Osteoblast (primary cell): ENCODE measurements at regions not wholly inside any gene's neighbourhood (a gene's known extent, or its start where the extent isn't known, plus 50 kb on each side); places are given as distances from the start of the nearest gene placed in this dataset.

Source experiments
- DNase-seq: peaks from one replicate; pipeline ENCODE4 v3.0.0; 2011; ENCODE audit warnings: low spot score, mixed read lengths; ENCODE audit not compliant: insufficient read length; ENCODE audit errors: missing footprints
- H2AFZ ChIP-seq: 2 replicates; pipeline ENCODE4 v1.6.0; 2011; ENCODE audit warnings: mild to moderate bottlenecking, low read length
- H3K27ac ChIP-seq: 2 replicates; pipeline ENCODE4 v1.5.1; 2011; ENCODE audit warnings: mild to moderate bottlenecking, low read depth, low read length, moderate library complexity
- H3K27me3 ChIP-seq: 2 replicates; pipeline ENCODE4 v1.6.0; 2012; ENCODE audit warnings: mild to moderate bottlenecking, control low read depth, inconsistent platforms, low read length, moderate library complexity; ENCODE audit not compliant: insufficient read depth
- H3K36me3 ChIP-seq: 2 replicates; pipeline ENCODE4 v1.5.1; 2011; ENCODE audit warnings: mild to moderate bottlenecking, low read length, control low read depth, moderate library complexity; ENCODE audit not compliant: insufficient read depth
- H3K4me1 ChIP-seq: 2 replicates; pipeline ENCODE4 v1.5.1; 2011; ENCODE audit warnings: mild to moderate bottlenecking, low read length, control low read depth, moderate library complexity; ENCODE audit not compliant: insufficient read depth
- H3K4me2 ChIP-seq: 2 replicates; pipeline ENCODE4 v1.6.0; 2011; ENCODE audit warnings: mild to moderate bottlenecking, low read length; ENCODE audit not compliant: insufficient read depth
- H3K4me3 ChIP-seq: fragments of 200-600 bp; sonication (generic); 3 replicates; pipeline ENCODE4 v1.5.1; 2012; ENCODE audit warnings: mild to moderate bottlenecking, low read length, inconsistent platforms; ENCODE audit not compliant: insufficient read depth
- H3K79me2 ChIP-seq: 2 replicates; pipeline ENCODE4 v1.6.0; 2012; ENCODE audit warnings: mild to moderate bottlenecking, low read length, control low read depth, inconsistent platforms; ENCODE audit not compliant: insufficient read depth
- H3K9me3 ChIP-seq: 2 replicates; pipeline ENCODE4 v1.5.1; 2011; ENCODE audit warnings: low read depth, low read length, control low read depth
- H4K20me1 ChIP-seq: 2 replicates; pipeline ENCODE4 v1.6.0; 2012; ENCODE audit warnings: mild to moderate bottlenecking, low read length, control low read depth; ENCODE audit not compliant: insufficient read depth
- CTCF ChIP-seq: IDR thresholded peaks from 2 replicates; pipeline ENCODE4 v1.5.1; 2011; ENCODE audit warnings: mild to moderate bottlenecking, low read depth, low read length, moderate library complexity; ENCODE audit errors: extremely low read depth

GRCh38 chr9:88796947-88797346, 194.3 kb upstream of the S1PR3 start:
- H3K4me2 ChIP-seq: no peak overlapping the region
- no peak overlapping the region for H2AFZ ChIP-seq
- H3K9me3 ChIP-seq: no peaks in the 10 kb centered on the region
- no peak overlapping the region for H3K4me3 ChIP-seq
- no peaks in the 10 kb centered on the region for H4K20me1 ChIP-seq
- no peak for DNase-seq
- H3K79me2 ChIP-seq: no peaks in the 10 kb centered on the region
- H3K27me3 ChIP-seq: no peaks in the 10 kb centered on the region
- H3K36me3 ChIP-seq: no peaks in the 10 kb centered on the region
- TF ChIP-seq CTCF: no peak
- no peak overlapping the region for H3K27ac ChIP-seq
- peaks cover 1% of the 10 kb centered on the region for H3K4me1 ChIP-seq

GRCh38 chr9:88798476-88798875, 192.8 kb upstream of the S1PR3 start:
- no peaks in the 10 kb centered on the region for H4K20me1 ChIP-seq
- H3K9me3 ChIP-seq: no peaks in the 10 kb centered on the region
- no peak overlapping the region for H3K4me3 ChIP-seq
- H3K27ac ChIP-seq: no peak overlapping the region
- TF ChIP-seq CTCF: no peak
- H3K4me1 ChIP-seq: no peaks in the 10 kb centered on the region
- no peak overlapping the region for H3K4me2 ChIP-seq
- H2AFZ ChIP-seq: no peak overlapping the region
- DNase-seq: no peak
- no peaks in the 10 kb centered on the region for H3K36me3 ChIP-seq
- no peaks in the 10 kb centered on the region for H3K79me2 ChIP-seq
- H3K27me3 ChIP-seq: no peaks in the 10 kb centered on the region

GRCh38 chr9:88799541-88800328, 191.5 kb upstream of the S1PR3 start:
- Histone ChIP-seq H3K27ac (no peak overlapping the region), H2AFZ (no peak overlapping the region), H3K9me3 (no peaks in the 10 kb centered on the region), H3K36me3 (no peaks in the 10 kb centered on the region), H3K27me3 (no peaks in the 10 kb centered on the region), H4K20me1 (no peaks in the 10 kb centered on the region), H3K4me2 (no peak overlapping the region), H3K4me3 (no peak overlapping the region), H3K79me2 (no peaks in the 10 kb centered on the region), H3K4me1 (no peaks in the 10 kb centered on the region)
- DNase-seq: no peak
- TF ChIP-seq CTCF: no peak

GRCh38 chr9:88800329-88800682, 191.0 kb upstream of the S1PR3 start:
- no peaks in the 10 kb centered on the region for H3K27me3 ChIP-seq
- no peaks in the 10 kb centered on the region for H3K79me2 ChIP-seq
- H3K4me2 ChIP-seq: no peak overlapping the region
- no peaks in the 10 kb centered on the region for H4K20me1 ChIP-seq
- no peak overlapping the region for H3K4me3 ChIP-seq
- H2AFZ ChIP-seq: no peak overlapping the region
- H3K4me1 ChIP-seq: no peaks in the 10 kb centered on the region
- no peaks in the 10 kb centered on the region for H3K9me3 ChIP-seq
- no peak for DNase-seq
- no peak overlapping the region for H3K27ac ChIP-seq
- H3K36me3 ChIP-seq: no peaks in the 10 kb centered on the region
- TF ChIP-seq CTCF: no peak
